Prostate gland (tissue), 2 donors: ENCODE measurements at regions not wholly inside any gene's neighbourhood (a gene's known extent, or its start where the extent isn't known, plus 50 kb on each side); places are given as distances from the start of the nearest gene placed in this dataset.

ENCODE experiments used
- DNase-seq: peaks from one replicate; pipeline ENCODE4 v3.0.0-alpha.2; 2019; ENCODE audit warnings: low spot score
- H3K27ac ChIP-seq, 2 donors: fragments of 200-600 bp; sonication (generic); 2 replicates each; pipeline ENCODE4 v1.5.1; 2017 to 2019
- H3K27me3 ChIP-seq: fragments of 200-600 bp; sonication (generic); replicated peaks from 2 replicates; pipeline ENCODE4 v1.5.1; 2019; ENCODE audit not compliant: insufficient read depth
- H3K36me3 ChIP-seq, 2 donors: fragments of 200-600 bp; sonication (generic); 1 replicate in 1 of 2; 2 replicates in 1 of 2; pipeline versions ENCODE4 v1.5.1 to v1.8.1; 2017 to 2019
- H3K4me1 ChIP-seq: fragments of 200-600 bp; sonication (generic); replicated peaks from 2 replicates; pipeline ENCODE4 v1.5.1; 2019
- H3K4me3 ChIP-seq, 2 donors: fragments of 200-600 bp; sonication (generic); 2 replicates each; pipeline ENCODE4 v1.5.1; 2017 to 2019
- H3K9me3 ChIP-seq: fragments of 200-600 bp; sonication (generic); 2 replicates; pipeline ENCODE4 v1.5.1; 2017
- CTCF ChIP-seq, 4 experiments: fragments of 200-600 bp in 2 of 4; fragments of 450-650 bp in 2 of 4; sonication (generic) in 2 of 4; IDR thresholded peaks; 1 replicate in 3 of 4; 2 replicates in 1 of 4; pipeline ENCODE4 v1.5.1; 2016 to 2019; ENCODE audit warnings: antibody characterized with exemption in 4 of 4, mild to moderate bottlenecking in 2 of 4, moderate library complexity in 2 of 4
- POLR2A ChIP-seq: fragments of 450-650 bp; IDR thresholded peaks from one replicate; pipeline ENCODE4 v1.6.1; 2016; ENCODE audit warnings: antibody characterized with exemption, mild to moderate bottlenecking
- POLR2AphosphoS5 ChIP-seq: sonication (generic); formaldehyde crosslinking; IDR thresholded peaks from one replicate; pipeline ENCODE4 v1.6.1; 2017; ENCODE audit warnings: antibody characterized with exemption
- WGBS: methylation state at CpG from one replicate; pipeline ENCODE4 v1.1.5; 2018; 5-methylcytosine and 5-hydroxymethylcytosine counted together
- intact Hi-C: fragments of 100-400 bp; cut with DNase I; formaldehyde crosslinking; loops from one replicate; pipeline ENCODE4 v1.14.2; 2022

- Histone ChIP-seq H3K27ac (no peak overlapping the region), H3K4me1 (no peaks in the 10 kb centered on the region), H3K9me3 (no peaks in the 10 kb centered on the region), H3K4me3 (no peak overlapping the region), H3K36me3 (no peaks in the 10 kb centered on the region), H3K27me3 (no peaks in the 10 kb centered on the region)
- WGBS, result 93% methylated on average over 5 of the region's 5 CpGs
- DNase-seq, result no peak
- no peak for TF ChIP-seq POLR2A
- TF ChIP-seq POLR2AphosphoS5, result no peak
- TF ChIP-seq CTCF (IDR thresholded peaks at IDR 0.05), result no peak
- intact Hi-C loops, result no loop called here
Observed at GRCh38 chr13:27327633-27328032, 57.0 kb downstream of the RASL11A start.

- H3K36me3 ChIP-seq, result no peaks in the 10 kb centered on the region
- 75% methylated on average over 5 of the region's 5 CpGs for WGBS
- H3K4me1 ChIP-seq, result no peaks in the 10 kb centered on the region
- H3K27me3 ChIP-seq, result no peaks in the 10 kb centered on the region
- H3K27ac ChIP-seq, result no peak overlapping the region
- no peak for DNase-seq
- intact Hi-C loops, result no loop called here
- no peaks in the 10 kb centered on the region for H3K9me3 ChIP-seq
- no peak overlapping the region for H3K4me3 ChIP-seq
- TF ChIP-seq POLR2AphosphoS5 (no peak), CTCF (IDR thresholded peaks at IDR 0.05) (no peak), POLR2A (no peak)
Observed at GRCh38 chr13:27329210-27329609, 58.6 kb downstream of the RASL11A start.

- no peaks in the 10 kb centered on the region for H3K9me3 ChIP-seq
- no peaks in the 10 kb centered on the region for H3K4me1 ChIP-seq
- no peaks in the 10 kb centered on the region for H3K27me3 ChIP-seq
Observed at GRCh38 chr13:27334774-27335435, 64.3 kb downstream of the RASL11A start.

GRCh38 chr13:27336014-27336673 lies 65.5 kb downstream of the RASL11A start:
- Histone ChIP-seq H3K4me3 (no peak overlapping the region), H3K27me3 (no peaks in the 10 kb centered on the region), H3K4me1 (no peaks in the 10 kb centered on the region), H3K36me3 (no peaks in the 10 kb centered on the region), H3K9me3 (no peaks in the 10 kb centered on the region), H3K27ac (no peak overlapping the region)
- 55% methylated on average over 6 of the region's 6 CpGs for WGBS
- DNase-seq, result no peak
- TF ChIP-seq POLR2AphosphoS5, result no peak
- no peak for TF ChIP-seq CTCF (IDR thresholded peaks at IDR 0.05)
- no peak for TF ChIP-seq POLR2A
- intact Hi-C loops, result loop anchor here (5.0 kb wide), 1 partner anchor 59 kb away; no protein-coding TSS in a partner anchor

More at GRCh38 chr13:27334774-27335435, 64.3 kb downstream of the RASL11A start:
- intact Hi-C loops, result loop anchor here (5.0 kb wide), 1 partner anchor 58 kb away; no protein-coding TSS in a partner anchor
- TF ChIP-seq CTCF (IDR thresholded peaks at IDR 0.05) (no peak), POLR2A (no peak), POLR2AphosphoS5 (no peak)
- no peaks in the 10 kb centered on the region for H3K36me3 ChIP-seq
- no peak overlapping the region for H3K27ac ChIP-seq
- WGBS, result 74% methylated on average over 13 of the region's 13 CpGs
- DNase-seq, result no peak
- no peak overlapping the region for H3K4me3 ChIP-seq
